ENCODE measurements at regions not wholly inside any gene's neighbourhood (a gene's known extent, or its start where the extent isn't known, plus 50 kb on each side); places are given as distances from the start of the nearest gene placed in this dataset.

DNA sequence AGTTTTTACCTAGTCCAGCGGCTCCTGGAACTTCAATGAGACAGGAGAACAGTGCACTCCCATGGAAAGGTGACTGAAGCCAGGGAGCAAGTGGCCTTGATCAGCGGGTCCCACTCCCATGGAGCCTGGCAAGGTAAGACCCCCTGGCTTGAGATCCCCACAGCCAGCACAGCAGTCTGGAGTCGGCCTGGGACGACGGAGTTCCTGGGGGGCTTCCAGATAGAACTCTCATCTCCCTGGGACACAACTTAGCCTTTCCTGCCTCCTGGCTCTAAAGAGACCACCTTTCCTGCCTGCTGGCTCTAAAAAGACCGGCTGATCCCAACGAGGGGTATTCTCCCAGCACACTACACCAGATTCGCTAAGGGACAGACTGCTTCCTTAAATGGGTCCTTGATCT, 1279.0 kb upstream of the GOT2 start:
- no peak for TF ChIP-seq POLR2A (IDR thresholded peaks at IDR 0.05)
- TF ChIP-seq, protein P1, sequence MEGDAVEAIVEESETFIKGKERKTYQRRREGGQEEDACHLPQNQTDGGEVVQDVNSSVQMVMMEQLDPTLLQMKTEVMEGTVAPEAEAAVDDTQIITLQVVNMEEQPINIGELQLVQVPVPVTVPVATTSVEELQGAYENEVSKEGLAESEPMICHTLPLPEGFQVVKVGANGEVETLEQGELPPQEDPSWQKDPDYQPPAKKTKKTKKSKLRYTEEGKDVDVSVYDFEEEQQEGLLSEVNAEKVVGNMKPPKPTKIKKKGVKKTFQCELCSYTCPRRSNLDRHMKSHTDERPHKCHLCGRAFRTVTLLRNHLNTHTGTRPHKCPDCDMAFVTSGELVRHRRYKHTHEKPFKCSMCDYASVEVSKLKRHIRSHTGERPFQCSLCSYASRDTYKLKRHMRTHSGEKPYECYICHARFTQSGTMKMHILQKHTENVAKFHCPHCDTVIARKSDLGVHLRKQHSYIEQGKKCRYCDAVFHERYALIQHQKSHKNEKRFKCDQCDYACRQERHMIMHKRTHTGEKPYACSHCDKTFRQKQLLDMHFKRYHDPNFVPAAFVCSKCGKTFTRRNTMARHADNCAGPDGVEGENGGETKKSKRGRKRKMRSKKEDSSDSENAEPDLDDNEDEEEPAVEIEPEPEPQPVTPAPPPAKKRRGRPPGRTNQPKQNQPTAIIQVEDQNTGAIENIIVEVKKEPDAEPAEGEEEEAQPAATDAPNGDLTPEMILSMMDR (IDR thresholded peaks at IDR 0.05) = no peak
- TF ChIP-seq EP300 (IDR thresholded peaks at IDR 0.05) = no peak

All from ovary (tissue), 3 donors.